Duodenal mucosa (tissue), 2 donors: ENCODE measurements at regions not wholly inside any gene's neighbourhood (a gene's known extent, or its start where the extent isn't known, plus 50 kb on each side); places are given as distances from the start of the nearest gene placed in this dataset.
"Not testable (repeated sequence)": the region's sequence is repeated elsewhere in the genome, so short reads cannot be mapped to it uniquely, and the experiment has no call there.

Experiments used
- H3K27ac ChIP-seq: one replicate; pipeline ENCODE4 v1.7.0; 2013; ENCODE audit warnings: low read depth, low read length
- H3K27me3 ChIP-seq, 2 donors: one replicate each; pipeline ENCODE4 v1.7.0; 2013; ENCODE audit warnings: low read length in 2 of 2, control low read depth in 1 of 2; ENCODE audit not compliant: insufficient read depth in 2 of 2, control insufficient read depth in 1 of 2
- H3K36me3 ChIP-seq, 2 donors: one replicate each; pipeline ENCODE4 v1.7.0; 2013; ENCODE audit warnings: low read length in 2 of 2, control low read depth in 1 of 2; ENCODE audit not compliant: insufficient read depth in 2 of 2, control insufficient read depth in 1 of 2
- H3K4me1 ChIP-seq, 2 donors: one replicate each; pipeline ENCODE4 v1.7.0; 2013; ENCODE audit warnings: low read length in 2 of 2, control low read depth in 1 of 2; ENCODE audit not compliant: insufficient read depth in 2 of 2, control insufficient read depth in 1 of 2
- H3K4me3 ChIP-seq, 2 donors: one replicate each; pipeline ENCODE4 v1.7.0; 2013; ENCODE audit warnings: low read length in 2 of 2, low read depth in 1 of 2
- H3K9ac ChIP-seq, 2 donors: one replicate each; pipeline ENCODE4 v1.7.0; 2013; ENCODE audit warnings: low read length in 2 of 2, low read depth in 1 of 2
- H3K9me3 ChIP-seq, 2 donors: one replicate each; pipeline ENCODE4 v1.7.0; 2013; ENCODE audit warnings: low read length in 2 of 2, control low read depth in 1 of 2; ENCODE audit not compliant: control insufficient read depth in 1 of 2

DNA sequence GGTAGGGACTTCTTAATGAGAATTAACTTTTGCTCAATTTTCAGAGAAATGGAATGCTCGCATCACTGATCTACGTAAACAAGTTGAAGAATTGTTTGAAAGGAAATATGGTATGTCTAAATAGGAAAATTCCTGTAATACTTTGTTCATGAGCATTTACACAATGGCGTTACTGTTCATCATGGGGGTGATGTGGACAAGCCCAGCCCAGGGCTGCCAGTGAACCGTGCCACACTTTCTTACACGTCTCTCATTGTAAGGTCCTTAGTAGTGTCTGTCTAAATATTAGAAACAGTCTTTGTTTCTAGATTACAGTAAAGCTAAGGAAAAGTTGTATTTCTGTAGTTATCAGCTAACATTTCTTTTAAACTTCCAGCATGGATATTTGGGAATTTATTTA is 91.0 kb upstream of the SPDYE9 start:
- H3K36me3 ChIP-seq, H3K27ac ChIP-seq, H3K4me3 ChIP-seq, H3K9ac ChIP-seq, H3K4me1 ChIP-seq, H3K27me3 ChIP-seq, H3K9me3 ChIP-seq: not testable (repeated sequence)

DNA sequence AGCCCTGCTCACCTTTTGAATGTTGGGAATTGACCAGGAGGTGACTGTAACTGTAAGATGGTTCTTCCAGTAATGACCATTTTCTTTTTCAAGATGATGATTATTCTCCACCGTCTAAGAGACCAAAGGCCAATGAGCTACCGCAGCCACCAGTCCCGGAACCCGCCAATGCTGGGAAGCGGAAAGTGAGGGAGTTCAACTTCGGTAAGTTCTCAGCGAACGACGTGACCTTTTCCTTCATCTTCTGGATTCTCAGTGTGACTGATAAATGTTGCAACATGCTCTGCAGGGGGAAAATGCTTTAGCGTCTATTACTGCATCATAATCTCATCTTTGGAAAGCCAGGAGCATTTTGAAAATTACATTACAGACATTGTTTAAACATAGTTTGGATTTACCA is 89.5 kb upstream of the SPDYE9 start:
- H3K36me3 ChIP-seq, H3K4me3 ChIP-seq, H3K4me1 ChIP-seq, H3K9ac ChIP-seq, H3K9me3 ChIP-seq, H3K27me3 ChIP-seq, H3K27ac ChIP-seq: not testable (repeated sequence)

DNA sequence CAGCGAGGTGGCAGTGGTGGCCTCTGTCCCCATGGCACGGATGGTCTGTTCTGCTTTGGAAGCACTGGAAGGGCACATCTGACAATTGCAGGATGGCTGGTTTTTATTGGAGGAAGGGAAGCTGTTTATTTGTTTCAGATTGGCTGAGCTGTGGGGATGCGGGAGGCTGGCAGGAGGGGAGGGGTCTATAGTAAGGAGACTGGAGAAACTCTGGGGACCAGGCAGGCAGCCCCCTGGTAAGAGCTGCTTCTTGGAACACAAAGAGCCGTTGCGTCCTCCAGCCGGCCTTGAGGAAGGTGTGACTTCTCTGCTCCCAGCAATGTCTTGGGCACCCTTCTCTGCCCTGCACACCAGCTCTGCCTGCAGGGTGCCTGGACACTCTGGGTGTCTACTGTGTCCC is 85.1 kb upstream of the SPDYE9 start:
- H3K9me3 ChIP-seq, H3K9ac ChIP-seq, H3K4me1 ChIP-seq: not testable (repeated sequence)

DNA sequence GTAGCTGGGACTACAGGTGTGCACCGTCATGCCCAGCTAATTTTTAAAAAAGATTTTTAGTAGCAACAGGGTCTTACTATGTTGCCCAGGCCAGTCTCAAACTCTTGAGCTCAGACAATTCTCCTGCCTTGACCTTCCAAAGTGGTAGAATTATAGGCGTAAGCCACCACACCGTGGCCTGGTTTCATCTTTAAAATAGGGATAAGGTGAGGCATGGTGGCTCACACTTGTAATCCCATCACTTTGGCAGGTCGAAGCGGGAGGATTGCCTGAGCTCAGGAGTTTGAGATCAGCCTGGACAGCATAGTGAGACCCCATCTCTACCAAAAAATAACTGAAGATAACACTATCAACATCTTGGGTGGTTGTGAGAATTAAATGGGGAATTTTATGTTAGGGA is 84.6 kb upstream of the SPDYE9 start:
- H3K4me1 ChIP-seq, H3K9ac ChIP-seq, H3K4me3 ChIP-seq, H3K9me3 ChIP-seq, H3K27me3 ChIP-seq, H3K36me3 ChIP-seq, H3K27ac ChIP-seq: not testable (repeated sequence)

More for the DNA sequence above, 85.1 kb upstream of the SPDYE9 start:
- H3K27ac ChIP-seq, H3K4me3 ChIP-seq, H3K36me3 ChIP-seq, H3K27me3 ChIP-seq: not testable (repeated sequence)

DNA sequence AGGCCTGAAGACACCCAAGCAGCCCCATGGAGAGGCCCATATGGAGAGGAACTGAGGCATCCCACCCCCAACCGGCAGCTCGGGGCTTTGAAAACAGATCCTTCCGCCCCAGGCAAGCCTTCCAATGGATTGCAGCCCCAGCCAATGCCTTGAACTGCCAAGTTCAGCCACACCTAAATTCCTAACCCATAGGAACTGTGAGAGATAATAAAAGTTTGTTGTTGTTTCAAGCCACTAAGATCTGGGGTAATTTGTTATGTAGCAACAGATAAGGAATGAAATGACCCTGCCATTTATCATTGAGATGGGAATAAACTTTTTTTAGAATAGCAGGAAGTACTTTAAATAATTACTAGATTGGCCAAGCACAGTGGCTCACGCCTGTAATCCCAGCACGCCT is 80.3 kb upstream of the SPDYE9 start:
- H3K4me1 ChIP-seq, H3K9me3 ChIP-seq: not testable (repeated sequence)

DNA sequence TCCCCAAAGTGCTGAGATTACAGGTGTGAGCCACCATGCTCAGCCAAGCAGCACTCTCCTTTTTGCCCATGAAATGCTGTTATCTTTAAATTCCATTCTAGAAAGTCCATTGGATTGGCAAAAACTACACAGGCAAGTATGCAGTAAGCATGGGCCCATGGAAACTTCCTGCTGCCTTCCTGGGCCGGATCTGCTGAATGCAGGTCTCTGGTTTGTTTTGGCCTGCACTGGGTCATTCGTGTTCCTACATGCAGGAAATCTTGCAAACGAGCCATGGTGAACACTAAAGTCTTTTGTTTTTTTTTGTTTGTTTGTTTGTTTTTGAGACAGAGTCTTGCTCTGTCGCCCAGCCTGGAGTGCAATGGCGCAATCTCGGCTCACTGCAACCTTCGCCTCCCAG is 76.8 kb upstream of the SPDYE9 start:
- H3K27me3 ChIP-seq, H3K4me3 ChIP-seq, H3K9ac ChIP-seq, H3K4me1 ChIP-seq, H3K9me3 ChIP-seq, H3K36me3 ChIP-seq, H3K27ac ChIP-seq: not testable (repeated sequence)

More for the DNA sequence above, 80.3 kb upstream of the SPDYE9 start:
- not testable (repeated sequence) for H3K36me3 ChIP-seq, H3K27ac ChIP-seq, H3K4me3 ChIP-seq, H3K27me3 ChIP-seq, H3K9ac ChIP-seq

DNA sequence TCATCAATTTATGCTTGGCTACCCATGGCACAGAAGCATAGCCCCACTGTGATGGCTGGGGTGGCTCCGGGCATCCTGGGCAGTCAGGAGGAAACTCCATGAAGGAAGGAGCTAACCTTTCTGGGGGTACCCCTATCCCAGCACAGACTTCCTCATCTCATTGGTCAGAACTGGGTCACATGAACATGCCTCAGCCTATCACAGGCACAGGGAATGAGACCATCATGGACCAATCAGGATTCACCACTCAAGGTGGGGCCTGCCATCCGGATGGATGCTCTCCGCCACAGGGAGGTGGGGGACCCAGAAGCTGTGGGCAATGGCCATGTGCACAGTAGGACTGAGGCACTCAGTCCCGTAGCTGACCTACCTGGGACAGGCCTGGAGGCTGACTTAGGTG is 75.9 kb upstream of the SPDYE9 start:
- not testable (repeated sequence) for H3K36me3 ChIP-seq, H3K4me3 ChIP-seq, H3K27ac ChIP-seq

DNA sequence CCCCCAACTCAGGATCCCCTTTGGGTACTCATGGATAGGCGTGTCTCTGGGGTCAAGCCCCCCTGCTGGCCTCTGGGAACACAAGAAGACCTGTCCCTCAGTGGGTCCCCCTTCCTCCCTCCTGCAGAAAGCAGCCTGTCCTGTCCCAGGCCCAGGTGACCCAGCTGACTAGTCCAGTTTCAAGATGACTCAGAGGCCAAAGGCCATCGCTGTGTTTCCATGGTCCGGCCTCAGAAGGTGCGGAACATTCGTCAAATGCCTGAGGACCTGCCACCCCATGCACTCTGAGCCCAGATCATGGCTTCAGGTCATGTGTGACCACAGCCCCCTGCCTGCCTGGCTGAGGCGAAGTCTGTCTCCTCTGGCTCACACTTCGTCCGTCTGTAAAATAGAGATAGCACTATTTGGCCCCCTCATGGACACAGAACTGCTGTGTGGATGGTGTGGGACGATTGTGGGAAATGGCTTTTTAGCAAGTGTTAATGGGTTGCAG is 71.4 kb upstream of the SPDYE9 start:
- not testable (repeated sequence) for H3K9me3 ChIP-seq, H3K27ac ChIP-seq

More for the DNA sequence above, 75.9 kb upstream of the SPDYE9 start:
- not testable (repeated sequence) for H3K27me3 ChIP-seq, H3K4me1 ChIP-seq, H3K9me3 ChIP-seq, H3K9ac ChIP-seq

DNA sequence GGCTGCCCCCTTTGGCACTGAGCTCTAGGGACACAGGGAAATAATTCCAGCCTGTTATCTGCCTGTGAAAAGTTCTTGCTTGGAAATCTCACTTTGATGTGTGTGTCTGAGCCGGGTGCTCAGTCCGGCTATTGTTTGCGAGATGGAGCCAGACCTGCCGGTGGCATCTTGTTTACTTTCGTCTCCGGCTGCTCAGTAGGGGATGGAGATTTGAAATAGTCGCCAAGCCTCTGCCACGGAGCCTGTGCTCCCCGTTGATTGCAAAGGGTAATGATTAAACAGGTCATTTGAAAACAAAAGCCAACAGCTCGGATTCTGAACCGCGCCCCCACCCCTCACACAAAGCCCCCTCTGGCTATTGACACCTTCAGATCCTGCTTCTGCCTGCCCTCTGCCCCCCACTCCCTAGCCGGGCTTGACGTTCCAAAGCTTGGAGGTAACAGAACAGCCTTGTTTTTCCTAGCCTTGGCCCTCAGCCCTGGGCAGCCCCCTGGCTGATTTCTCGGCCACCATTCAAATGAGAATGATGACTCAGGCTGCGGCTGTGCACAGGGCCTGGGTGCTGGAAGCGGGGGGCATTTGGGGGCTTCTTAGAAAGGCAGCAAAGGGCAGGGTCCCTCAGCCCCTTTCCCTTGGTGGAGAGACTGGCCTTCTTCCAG is 70.8 kb upstream of the SPDYE9 start:
- not testable (repeated sequence) for H3K4me1 ChIP-seq, H3K4me3 ChIP-seq, H3K9me3 ChIP-seq, H3K27ac ChIP-seq, H3K27me3 ChIP-seq, H3K9ac ChIP-seq, H3K36me3 ChIP-seq

More for the DNA sequence above, 71.4 kb upstream of the SPDYE9 start:
- not testable (repeated sequence) for H3K4me3 ChIP-seq, H3K36me3 ChIP-seq, H3K4me1 ChIP-seq, H3K9ac ChIP-seq, H3K27me3 ChIP-seq

DNA sequence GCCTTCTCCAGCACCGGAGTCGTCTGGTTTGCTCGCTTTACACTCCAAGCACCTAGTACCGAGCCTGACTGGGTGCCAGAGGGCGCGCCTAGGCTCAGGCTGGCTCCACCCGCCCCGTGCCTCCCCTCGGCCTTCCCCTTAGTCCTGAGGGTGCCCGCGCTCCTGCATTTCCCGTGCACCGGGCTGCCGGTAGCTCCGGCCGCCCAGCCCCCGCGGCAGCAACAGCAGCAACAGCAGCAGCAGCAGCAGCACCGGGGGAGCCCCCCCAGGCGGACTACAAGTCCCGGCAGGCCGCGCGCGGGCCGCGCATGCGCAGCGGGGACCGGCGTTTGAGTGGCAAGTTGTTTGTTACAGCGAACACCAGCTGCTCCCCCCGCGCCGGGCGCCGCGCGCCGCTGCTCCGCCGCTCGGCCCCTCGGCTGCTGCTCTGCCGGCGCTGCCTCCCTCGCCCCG is 68.8 kb upstream of the SPDYE9 start:
- not testable (repeated sequence) for H3K27ac ChIP-seq, H3K4me1 ChIP-seq, H3K27me3 ChIP-seq, H3K9me3 ChIP-seq, H3K36me3 ChIP-seq, H3K9ac ChIP-seq, H3K4me3 ChIP-seq
